ENCODE measurements at regions not wholly inside any gene's neighbourhood (a gene's known extent, or its start where the extent isn't known, plus 50 kb on each side); places are given as distances from the start of the nearest gene placed in this dataset.

- TF ChIP-seq RBM39 (optimal IDR thresholded peaks at IDR 0.05; ENCODE audit: low read depth, low read length), result no peak
- TF ChIP-seq ZNF277 (CRISPR knock-in tag; IDR thresholded peaks at IDR 0.05; ENCODE audit: borderline replicate concordance), result no peak
- no peak for TF ChIP-seq ZNF561 (CRISPR knock-in tag; conservative IDR thresholded peaks at IDR 0.05)
Measured at GRCh38 chr18:76275727-76276313, 219.2 kb downstream of the ZNF516 start (continued).

- in situ Hi-C loops (cut with MboI) (no loop called here), intact Hi-C loops (cut with micrococcal nuclease) (no loop called here)
- H3K36me3 ChIP-seq (ENCODE audit: control insufficient read depth, insufficient read depth, low read length), result no peaks in the 10 kb centered on the region
- no peak overlapping the region for H3K27ac ChIP-seq (ENCODE audit: extremely low read depth, low read depth, low read length)
- no peaks in the 10 kb centered on the region; a peak in 1 of 5 replicates for H3K27me3 ChIP-seq (ENCODE audit: control insufficient read depth in 2 of 2, insufficient read depth in 2 of 2, low read length in 2 of 2)
- H4K20me1 ChIP-seq (replicated peaks; ENCODE audit: control insufficient read depth, insufficient read depth, low read length), result no peaks in the 10 kb centered on the region
- BruUV-seq (replicated peaks), result no TSS peak
- H3K4me1 ChIP-seq (replicated peaks in 1 of 2; ENCODE audit: control insufficient read depth in 2 of 2, insufficient read depth in 2 of 2, low read length in 2 of 2), result no peaks in the 10 kb centered on the region; a peak in 1 of 5 replicates
- ATAC-seq (peak; percentile 70), DNase-seq (ENCODE audit: extremely low read depth in 1 of 4, low spot score in 3 of 4) (peak in 2 of 4 experiments; percentile 2 to 9), FAIRE-seq (no peak)
- no peak overlapping the region for H3K4me3 ChIP-seq
- POLR2A ChIA-PET, result interaction anchor here (0.6 kb wide), 1 partner anchor 17 kb away, joined by 3 read pairs; no protein-coding TSS in a partner anchor
- no peak overlapping the region for H3K4me2 ChIP-seq (ENCODE audit: insufficient read depth, low read length)
- H3K9me1 ChIP-seq (ENCODE audit: control insufficient read depth, insufficient read depth, low read length), result no peaks in the 10 kb centered on the region
- no peaks in the 10 kb centered on the region for H3K9me3 ChIP-seq (replicated peaks; ENCODE audit: control insufficient read depth, insufficient read depth, low read depth, low read length)
- H3K79me2 ChIP-seq (ENCODE audit: control insufficient read depth, insufficient read depth, low read length), result no peaks in the 10 kb centered on the region
- TF ChIP-seq CTCF (IDR thresholded peaks at IDR 0.05 in 2 of 3, conservative IDR thresholded peaks at IDR 0.05 in 1 of 3; ENCODE audit: insufficient read depth in 2 of 3, low read depth in 1 of 3, low read length in 3 of 3) (peak in 2 of 3 experiments; percentile 19 to 41; a peak in 1 of 6 replicates), HIVEP1 (CRISPR knock-in tag; IDR thresholded peaks at IDR 0.05) (no peak)
- CTCF ChIA-PET (ENCODE audit: low intra/inter-chr PET ratio), result no interaction called here
- 3% methylated on average over 17 of the region's 19 CpGs for WGBS (ENCODE audit: insufficient coverage, low coverage, missing lambda C conversion rate)
- no peak overlapping the region for H3K9ac ChIP-seq (ENCODE audit: insufficient read depth in 1 of 2, low read depth in 2 of 2, low read length in 2 of 2)
- H2AFZ ChIP-seq (ENCODE audit: low read depth, low read length), result no peak overlapping the region
Measured at GRCh38 chr18:76274468-76275289, 220.4 kb downstream of the ZNF516 start.

Measured in K562 (cell line).